HG03066 (cell line): ENCODE measurements at regions not wholly inside any gene's neighbourhood (a gene's known extent, or its start where the extent isn't known, plus 50 kb on each side); places are given as distances from the start of the nearest gene placed in this dataset.
A peak's percentile ranks its signal among the peaks of the same experiment; 100 is the strongest.

Experiments
- ATAC-seq: cut with Tn5 transposase; IDR thresholded peaks from one replicate; pipeline ENCODE4 v1.9.1; 2021; ENCODE audit warnings: low read depth; ENCODE audit not compliant: unreplicated experiment

DNA sequence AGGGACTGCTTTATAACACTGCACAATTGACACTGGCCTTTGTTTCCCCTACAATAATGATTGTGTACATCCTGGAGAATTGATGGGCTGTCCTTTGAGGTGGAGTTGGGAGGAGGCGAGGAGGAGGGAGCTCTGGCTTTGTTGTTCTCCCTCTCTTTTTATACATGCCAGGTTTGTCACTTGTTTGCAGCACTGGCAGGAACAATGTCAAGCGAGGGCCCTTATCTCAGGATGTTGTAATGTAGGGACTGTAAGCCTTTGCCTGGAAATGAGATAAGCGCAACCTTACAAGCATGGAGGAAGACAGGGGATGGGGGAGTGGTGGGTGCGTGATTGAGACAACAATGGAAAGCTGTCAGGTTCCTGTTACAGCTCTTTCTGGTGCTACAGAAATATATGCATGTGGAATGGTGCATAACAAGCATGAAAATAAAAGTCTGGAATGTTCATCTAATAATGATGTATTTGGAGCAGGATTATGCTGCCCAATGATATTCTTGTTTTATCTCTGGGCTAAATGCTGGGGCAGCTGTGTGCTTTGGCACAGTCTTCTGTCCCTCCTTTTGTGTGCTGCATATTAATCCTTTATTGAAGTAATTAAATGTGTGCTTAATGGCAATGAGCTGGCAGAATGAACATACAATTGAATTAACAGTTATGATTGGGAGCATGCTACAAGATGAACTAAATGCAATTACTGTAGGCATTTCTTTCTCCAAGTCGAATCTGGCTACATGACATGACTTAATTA, 294.4 kb downstream of the GPAT3 start:
- ATAC-seq: no peak

DNA sequence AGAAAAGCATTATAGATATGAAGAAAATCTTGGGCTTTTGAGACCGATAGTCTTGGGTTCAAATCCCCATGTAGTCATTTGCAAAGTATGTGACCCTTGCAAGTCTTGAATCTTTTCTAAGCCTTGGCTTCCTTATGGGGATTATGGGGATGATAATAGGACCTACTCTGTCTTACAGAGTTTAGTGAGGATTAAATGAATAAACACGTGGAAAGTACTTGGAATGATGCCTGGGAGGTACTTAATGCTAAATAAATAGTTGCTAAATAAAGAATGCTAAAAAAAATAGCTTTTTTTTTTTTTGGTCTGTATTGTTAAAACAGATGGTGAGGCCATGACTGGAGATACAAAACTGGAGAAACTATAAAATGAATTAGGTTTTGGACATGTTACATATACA, 292.7 kb downstream of the GPAT3 start:
- ATAC-seq: no peak

DNA sequence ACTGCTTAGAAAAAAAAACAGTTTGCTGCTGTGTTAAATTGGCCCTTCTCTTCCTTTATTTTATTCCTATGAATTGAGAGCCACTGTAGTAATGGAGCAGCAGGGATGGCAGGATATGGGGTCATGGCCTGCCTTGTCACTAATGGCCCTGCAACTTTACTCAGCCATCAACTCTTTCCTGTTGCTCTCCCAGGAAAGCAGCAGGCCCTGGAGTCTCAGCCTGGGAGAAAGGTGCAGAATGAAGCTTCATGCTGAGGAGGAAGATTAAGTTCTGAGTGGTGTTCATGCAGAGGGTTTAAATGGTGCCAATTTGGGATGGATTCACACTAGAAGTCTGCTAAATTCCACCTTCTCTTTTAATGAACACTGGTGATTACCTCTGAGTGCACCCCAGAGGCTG, 285.6 kb downstream of the GPAT3 start:
- no peak for ATAC-seq

GRCh38 chr4:83819582-83819981, 283.7 kb downstream of the GPAT3 start:
- ATAC-seq: no peak

DNA sequence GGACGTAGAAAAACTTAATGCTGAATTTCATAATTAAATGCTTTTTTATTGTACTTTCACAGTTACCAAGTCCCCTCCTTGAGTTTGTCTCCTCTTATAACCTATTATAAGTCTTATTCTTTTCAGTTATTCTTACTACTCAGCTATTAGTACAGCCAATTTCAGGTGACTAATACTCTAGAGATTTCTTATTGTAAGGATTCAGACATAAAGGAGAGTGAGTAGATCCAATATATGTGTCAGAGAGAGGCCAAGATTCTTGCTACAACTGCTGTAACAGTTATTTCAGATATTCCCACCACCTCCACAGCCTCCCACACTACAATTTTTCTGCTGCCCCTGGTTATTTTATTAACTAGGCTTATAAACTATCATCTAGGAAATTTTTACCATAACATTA, 274.5 kb downstream of the GPAT3 start:
- no peak for ATAC-seq

DNA sequence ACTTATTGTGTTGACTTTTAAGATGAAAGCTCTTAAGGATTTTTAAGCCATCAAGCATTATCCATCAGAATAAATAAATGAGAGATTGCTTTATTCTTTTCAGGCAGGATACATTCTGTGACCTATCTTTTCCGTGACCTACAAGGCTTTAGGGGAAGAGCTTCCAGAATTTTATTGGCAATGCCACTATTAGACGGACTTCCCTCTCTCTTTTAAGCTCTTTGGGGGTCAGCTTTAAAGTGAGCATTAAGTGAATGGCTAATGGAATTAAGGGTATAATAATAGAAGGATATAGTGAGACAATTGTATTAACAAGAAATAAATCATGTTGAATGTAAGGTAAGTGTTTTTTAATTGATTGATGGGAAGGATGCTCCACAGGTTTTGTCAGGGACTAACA, 273.7 kb downstream of the GPAT3 start:
- ATAC-seq: no peak

DNA sequence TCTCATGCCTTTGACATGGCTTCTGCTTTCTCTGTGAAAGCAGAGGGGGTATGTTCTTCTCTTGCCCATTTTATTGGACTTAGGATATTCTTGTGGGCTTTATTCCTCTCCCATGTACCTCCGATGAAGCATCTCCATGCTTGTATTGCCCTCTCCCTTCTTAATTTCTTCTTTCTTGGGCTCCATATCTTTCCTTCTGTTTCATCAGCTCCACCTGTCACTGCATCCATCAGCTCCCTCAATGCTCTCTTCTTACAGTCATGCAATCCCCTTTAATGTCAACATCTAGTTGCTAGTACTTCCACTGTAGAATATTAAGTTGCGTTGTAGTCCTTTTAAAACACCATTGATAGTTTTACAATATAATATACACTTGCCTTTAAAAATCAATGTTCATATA, 257.6 kb downstream of the GPAT3 start:
- ATAC-seq: no peak

GRCh38 chr4:83785891-83786290, 250.0 kb downstream of the GPAT3 start:
- ATAC-seq: no peak

DNA sequence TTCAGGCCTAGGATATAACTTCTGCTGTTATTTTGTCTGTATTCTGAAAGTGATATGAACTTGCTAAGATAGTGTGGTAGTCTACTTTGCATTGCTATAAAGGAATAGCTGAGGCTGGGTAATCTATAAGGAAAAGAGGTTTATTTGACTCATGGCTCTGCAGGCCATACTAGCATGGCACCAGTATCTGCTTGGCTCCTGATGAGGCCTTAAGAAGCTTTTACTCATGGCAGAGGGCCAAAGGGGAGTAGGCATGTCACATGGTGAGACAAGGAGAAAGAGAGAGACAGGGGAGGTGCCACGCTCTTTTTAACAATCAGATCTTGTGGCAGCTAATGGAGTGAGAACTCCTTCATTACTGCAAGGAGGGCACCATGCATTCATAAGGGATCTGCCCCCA, 247.3 kb downstream of the GPAT3 start:
- ATAC-seq: no peak

GRCh38 chr4:83782591-83782990, 246.7 kb downstream of the GPAT3 start:
- ATAC-seq: no peak

DNA sequence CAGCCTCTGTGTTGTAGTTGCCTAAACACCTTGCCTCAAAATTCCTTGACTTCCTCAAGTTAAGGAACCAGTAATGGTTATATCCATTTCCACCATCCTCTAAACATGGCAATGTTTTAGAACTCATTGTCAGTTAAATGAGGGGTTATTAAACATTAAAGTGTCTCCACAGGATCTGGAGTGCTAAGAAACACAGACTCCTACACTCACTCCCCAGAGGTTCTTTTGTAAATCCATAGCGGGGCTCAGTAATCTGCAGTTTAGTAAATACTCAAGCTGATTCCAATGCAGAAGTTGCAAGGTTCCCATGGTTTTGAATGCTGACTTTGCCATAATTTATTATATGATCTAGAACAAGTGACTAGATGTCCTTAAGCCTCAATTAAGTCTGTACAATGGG, 245.5 kb downstream of the GPAT3 start:
- ATAC-seq: no peak

DNA sequence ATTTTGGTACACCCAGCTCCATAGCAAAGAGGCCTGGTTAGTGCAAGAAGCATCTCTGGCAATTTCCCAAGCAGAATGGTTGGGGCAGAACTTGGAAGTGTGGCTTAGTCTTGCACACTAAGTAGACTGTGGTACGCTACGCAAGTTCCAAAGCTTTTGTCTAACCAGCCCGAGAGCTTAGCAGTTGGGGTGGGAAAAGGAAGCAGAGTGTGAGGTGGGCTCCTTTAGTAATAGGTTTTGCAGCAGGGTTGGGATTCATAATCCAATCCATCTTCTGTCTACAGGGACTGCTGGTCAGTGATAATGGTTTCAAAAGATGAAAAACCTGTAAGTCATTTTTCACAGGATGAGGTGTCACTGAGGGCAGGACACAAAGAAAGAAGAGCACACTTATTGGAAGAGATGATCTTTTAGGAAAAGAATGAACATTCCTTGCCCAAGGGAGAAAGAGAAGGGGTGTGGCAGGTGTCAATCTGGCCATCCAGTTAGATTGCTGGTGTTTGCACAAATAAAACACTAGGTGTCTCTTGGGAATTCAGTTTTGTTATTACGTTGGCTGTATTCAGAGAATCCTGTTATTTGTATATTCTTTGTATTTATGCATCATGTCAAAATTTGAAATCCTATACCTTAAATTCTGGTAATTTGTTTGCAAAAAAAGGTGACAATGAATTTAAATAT, 244.3 kb downstream of the GPAT3 start:
- no peak for ATAC-seq

DNA sequence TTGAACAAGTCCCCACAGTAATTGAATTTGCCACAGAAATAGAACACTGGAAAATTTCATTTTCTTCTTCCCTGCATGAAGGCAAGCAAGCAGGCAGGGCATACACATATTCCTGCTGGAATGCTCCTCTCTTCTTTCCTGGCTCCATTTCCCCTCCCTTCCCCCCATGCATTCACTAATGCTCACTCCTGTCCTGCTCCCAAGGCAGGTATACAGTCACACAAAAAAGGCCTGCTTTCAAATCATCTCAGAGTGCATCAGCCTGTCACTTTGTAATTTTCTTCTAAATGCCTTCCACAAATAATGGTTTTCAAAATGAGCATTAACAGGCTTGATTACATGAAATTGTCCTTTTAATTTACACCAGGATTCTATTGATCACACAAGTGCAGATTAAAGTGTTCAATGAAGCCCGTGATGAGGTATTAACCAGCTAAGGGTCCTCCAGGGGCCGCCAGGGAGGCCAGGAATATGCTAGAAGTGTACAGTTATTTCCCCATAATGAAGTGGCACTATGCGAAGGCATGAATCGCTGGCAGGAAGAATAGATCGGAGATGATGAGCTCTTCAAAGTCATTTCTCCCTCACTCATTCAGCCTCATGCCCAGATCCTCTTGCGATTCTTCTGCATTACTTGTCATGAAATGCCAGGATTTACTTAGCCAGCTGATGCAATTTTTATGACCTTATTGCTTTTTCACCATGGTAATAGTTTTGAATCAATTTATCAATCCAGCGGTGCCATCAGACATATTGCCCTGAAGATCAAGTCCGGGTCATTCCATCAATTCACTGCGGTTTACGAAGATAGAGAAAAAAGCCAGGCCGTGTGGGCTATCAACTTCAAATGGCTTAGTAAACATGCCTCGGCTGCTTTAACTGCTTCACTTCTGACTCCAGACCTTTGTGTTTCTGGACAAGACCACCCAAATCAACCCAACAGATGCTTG, 243.5 kb downstream of the GPAT3 start:
- no peak for ATAC-seq

DNA sequence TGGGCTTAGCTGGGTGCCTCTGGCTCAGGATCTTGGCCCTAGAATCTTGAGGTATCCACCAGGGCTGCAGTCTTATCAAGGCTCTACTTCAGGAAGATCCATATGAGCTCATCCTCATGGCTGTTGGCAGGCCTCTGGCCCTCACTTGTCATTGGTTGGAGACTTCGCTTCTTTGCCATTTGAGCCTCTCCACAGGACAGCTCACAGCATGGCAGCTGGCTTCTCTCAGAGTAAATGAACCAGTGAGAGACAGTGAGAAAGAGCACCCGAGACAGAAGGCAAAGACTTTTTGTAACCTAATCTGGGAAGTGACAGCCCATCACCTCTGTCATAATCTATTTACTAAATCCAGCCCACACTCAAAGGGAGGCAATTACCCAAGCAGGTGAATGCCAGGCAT, 236.8 kb downstream of the GPAT3 start:
- no peak for ATAC-seq

- peak; percentile 57 for ATAC-seq
Observed at GRCh38 chr4:83771113-83771705, 235.3 kb downstream of the GPAT3 start.

GRCh38 chr4:83768146-83768545, 232.2 kb downstream of the GPAT3 start:
- no peak for ATAC-seq

DNA sequence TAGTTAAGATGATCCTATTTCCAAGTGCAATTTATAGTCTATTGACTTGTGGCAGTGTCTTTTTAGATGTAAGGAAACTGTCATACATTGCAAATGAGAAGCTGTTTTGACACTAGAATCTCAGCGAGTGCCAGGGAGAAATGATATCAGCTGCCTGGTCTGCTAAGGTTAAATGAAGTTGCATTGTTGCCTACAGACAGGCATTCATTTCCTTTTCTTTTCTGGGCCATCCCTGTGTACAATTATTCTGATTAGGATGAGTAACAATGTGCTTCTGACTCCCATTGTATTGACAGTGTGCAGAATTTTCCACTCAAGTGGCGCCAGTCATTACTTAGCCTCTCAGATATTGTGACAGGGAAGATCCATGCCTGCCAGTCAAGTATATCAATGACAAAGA, 231.2 kb downstream of the GPAT3 start:
- no peak for ATAC-seq

GRCh38 chr4:83759611-83760010, 223.7 kb downstream of the GPAT3 start:
- no peak for ATAC-seq

DNA sequence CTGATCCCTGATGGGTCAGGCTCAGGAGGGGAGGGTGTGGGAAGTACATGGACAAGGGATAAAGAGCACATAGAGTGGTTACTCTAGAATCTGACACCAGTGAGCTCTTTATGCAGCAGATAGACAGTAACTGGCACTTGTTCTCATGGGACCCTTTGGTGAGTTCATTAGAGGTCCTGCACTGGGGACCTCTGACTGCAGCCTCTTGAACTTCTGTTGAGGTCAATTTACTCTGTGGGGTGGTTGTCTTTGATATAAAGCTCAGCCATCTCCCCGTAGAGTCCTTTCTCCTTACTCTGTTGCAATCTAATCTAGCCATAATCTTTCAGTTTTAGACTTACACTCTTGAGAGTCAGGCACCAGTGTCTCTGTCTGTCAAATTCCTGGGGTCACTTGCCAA, 222.4 kb downstream of the GPAT3 start:
- ATAC-seq: no peak

DNA sequence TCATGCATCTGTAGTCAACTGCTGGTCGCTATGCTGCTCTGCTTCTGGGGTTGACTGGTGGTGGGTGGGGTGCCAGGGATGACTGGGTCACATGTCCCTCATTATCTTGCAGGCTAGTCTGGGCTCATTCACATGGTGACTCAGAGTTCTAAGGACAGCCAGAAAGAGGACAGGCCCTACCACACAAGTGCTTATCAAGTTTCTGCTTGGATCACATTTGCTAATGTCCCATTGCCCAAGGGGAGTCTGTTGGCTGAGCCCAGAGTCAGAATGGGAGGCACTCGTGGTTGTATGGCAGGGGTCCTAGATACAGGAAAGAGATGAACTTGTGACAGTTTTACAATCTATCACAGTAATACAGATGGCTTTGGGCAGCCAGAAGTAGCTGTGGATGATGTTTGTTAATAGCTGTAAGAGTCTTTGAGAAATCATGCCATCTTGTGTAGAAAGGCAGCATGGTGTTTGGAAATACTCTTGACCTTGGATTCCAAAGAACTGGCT, 221.3 kb downstream of the GPAT3 start:
- no peak for ATAC-seq

- no peak for ATAC-seq
Observed at GRCh38 chr4:83753260-83753659, 217.4 kb downstream of the GPAT3 start.
